GM19397 (cell line): ENCODE measurements at regions not wholly inside any gene's neighbourhood (a gene's known extent, or its start where the extent isn't known, plus 50 kb on each side); places are given as distances from the start of the nearest gene placed in this dataset.

Experiments
- ATAC-seq: cut with Tn5 transposase; IDR thresholded peaks from one replicate; pipeline ENCODE4 v1.9.1; 2021; ENCODE audit warnings: mild to moderate bottlenecking, moderate library complexity; ENCODE audit not compliant: unreplicated experiment

GRCh38 chr11:116276051-116277044 lies 496.4 kb downstream of the BUD13 start:
- ATAC-seq: peak; percentile 84

- ATAC-seq: no peak
Measured at GRCh38 chr11:116275635-116276034, 497.2 kb downstream of the BUD13 start.

- no peak for ATAC-seq
Measured at GRCh38 chr11:116274521-116274920, 498.3 kb downstream of the BUD13 start.

DNA sequence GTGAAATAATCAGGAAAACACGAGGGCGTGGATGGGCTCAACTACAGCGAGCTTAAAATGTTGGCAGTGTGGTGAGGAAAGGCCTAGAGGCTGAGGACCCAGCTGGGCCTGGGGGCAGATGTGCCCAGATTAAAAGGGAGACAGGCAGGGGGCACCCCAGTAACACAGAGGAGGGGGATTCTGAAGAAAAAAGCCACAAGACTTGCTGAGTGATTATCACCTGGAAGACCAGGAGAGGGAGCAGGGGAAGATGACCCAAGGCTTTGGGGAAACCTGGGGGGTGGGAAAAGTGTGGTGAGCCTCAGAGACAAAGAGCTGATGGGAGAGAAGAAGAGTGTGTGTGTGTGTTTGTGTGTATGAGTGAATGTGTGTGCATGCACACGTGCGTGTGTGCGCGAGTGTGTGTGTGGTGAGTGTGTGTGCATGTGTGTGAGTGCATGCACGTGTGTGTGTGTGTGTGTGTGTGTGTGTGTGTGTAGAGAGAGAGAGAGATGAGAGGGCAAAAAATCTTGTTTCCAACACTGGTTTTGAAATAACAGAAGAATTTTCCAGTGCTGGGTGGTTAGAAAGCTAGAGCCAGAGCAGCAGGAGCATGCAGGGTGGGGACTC lies 500.5 kb downstream of the BUD13 start:
- no peak for ATAC-seq

- ATAC-seq: no peak
Measured at GRCh38 chr11:116271479-116271878, 501.3 kb downstream of the BUD13 start.

- no peak for ATAC-seq
Measured at GRCh38 chr11:116267146-116267545, 505.6 kb downstream of the BUD13 start.

DNA sequence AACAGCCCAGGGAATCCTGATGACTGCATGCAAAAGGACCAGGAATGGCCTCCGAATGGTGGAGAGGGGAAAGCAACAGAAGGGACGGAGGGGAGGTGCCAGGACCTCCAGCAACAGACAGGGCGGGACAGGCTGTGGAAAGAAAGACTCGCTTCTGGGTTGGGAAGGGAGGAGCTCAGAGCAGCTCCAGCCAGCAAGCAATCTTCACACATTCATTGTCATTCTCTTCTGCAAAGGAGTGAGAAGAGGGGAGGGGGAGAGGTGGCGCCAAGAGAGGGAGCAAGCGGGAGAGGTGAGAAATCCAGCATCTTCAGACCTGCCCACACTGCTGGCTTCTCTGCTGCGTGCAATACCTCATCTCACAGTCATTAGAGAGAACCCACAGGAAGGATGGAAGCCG lies 509.0 kb downstream of the BUD13 start:
- no peak for ATAC-seq

DNA sequence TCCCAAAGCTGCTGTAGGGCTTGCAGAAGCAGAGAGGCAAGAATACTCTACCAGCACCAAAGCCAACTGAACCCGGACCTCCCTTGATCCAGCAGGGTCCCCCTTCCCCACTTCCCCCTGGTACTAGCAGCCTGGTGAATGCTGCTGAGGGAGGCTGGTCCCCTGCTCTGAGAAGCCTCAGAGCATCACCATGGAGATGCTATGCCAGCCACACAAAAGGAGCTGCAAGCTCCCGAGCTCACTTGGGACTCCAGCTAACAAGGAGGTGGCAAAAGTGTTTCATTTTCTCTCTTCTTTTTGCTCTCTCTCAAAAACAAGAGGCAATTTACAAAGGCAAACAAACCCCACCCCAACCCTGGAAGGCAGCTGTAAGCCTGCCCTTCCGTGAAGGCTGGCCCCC lies 509.8 kb downstream of the BUD13 start:
- no peak for ATAC-seq

DNA sequence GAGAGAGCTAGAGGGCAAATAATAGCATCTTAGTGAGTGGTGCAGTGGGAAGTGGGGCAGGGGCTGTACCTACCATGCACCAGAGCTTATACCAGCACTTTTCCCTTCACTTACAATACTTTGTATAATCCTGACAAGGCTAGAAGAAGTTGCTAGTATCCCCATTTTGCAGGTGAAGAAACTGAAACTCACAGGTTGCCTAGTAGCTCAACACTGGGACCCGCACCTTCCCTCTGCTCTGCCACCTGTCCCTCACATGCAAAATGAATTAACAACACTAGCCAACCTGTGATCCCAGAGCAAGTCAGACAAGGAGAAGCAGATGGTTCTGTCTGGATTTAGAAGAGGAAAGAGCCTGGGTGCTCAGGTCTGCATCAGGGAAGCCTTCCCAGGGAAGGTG lies 510.4 kb downstream of the BUD13 start:
- no peak for ATAC-seq

DNA sequence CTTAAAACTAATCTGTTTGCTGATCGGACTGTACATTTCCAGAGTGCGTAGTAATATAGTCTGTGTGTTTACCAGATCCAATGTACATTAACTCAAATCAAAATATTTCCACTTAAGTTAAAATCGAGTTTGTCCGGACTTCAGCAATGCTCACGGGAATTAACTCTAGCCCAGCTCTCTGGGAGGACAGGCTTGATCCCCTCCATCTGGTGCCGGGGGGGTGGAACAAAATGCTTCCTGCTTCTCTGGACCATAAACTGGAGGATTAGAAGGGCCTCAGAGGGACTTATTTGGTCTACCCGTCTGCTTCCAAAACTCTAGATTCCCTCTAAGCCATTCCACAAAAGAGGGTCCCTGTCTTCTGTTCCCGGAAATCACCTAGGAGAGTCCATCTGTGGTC lies 511.2 kb downstream of the BUD13 start:
- no peak for ATAC-seq

DNA sequence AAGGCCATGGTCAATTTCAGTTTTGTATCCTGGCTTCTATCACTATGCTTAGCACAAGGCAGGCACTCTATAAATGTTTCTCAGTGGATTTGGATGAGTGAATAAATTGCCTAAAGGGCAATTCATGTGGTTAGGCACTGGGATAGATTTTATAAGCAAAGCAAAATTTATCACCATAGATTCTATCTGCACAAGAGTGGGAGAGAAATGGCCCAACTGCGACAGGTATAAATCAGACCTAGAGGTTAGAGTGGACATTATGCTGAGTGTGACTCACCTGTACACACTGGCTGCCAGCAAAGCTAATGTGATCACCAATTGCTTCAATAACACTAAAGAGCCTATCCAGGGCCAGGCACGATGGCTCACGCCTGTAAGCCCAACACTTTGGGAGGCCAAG lies 514.0 kb downstream of the BUD13 start:
- ATAC-seq: no peak

DNA sequence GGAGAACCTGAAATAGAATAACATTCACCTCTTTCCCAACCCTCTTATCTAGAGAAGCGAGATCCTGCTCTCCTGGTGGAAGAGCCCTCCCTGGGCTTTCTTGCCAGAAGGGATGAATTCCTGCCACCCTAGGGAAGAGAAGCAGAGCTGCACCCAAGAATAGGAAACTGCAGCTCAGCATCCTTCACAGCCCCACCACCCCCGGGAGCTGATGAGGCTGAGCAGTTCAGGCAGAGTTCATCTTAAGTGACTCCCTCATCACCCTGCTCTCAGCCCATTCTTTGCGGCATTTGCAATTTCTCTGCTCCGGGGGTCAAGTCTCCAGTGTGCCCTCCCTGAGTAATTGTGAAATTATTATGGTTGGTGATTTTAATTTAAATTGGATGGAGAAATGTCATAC lies 514.9 kb downstream of the BUD13 start:
- ATAC-seq: no peak

DNA sequence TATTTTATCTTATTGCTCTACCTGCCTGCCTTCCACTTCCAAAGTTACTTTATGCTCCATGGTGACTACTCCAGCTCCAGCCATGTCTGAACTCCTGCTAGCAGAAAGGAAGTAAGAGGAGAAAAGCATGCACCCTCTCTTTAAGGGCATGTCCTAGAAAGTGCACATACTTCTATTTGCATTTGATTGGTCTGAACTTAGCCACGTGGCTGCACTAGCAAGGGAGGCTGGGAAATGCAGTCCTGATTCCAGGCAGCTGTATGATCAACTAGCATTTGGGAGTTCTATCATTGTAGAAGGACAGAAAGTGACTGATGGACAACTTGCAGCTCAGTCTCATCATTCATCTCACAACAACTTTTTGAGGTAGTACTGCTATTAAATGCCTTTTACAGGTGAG lies 515.7 kb downstream of the BUD13 start:
- no peak for ATAC-seq

- ATAC-seq: no peak
Measured at GRCh38 chr11:116256215-116256614, 516.6 kb downstream of the BUD13 start.

DNA sequence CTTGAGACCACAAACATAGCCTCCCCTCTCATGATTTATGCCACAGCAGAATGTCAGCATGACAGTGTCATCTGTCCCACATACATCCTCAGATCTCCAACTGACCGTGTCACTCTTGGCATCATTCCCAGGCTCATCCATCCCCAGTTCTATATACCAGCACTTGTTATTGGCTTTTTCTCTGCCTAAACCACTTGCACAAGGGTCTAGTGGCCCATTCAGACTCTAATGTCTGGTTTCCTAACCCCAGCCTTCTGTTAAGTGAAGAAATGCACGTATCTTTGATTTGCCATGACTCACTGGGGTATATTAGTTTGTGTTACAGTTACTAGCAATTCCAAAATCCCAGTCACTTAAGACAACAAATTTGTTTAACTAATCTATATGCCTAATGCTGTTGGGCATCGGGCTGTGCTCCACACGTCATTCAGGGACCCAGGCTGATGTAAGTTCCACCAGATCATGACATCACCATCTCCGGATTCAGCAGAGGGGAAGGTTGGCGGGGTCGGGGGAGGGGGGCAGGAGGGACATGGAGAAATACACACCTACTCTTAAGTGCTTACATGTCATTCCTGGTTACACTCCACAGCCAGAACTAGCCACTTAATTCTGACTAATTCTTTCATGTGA lies 517.4 kb downstream of the BUD13 start:
- ATAC-seq: no peak

- no peak for ATAC-seq
Measured at GRCh38 chr11:116250155-116250554, 522.6 kb downstream of the BUD13 start.

GRCh38 chr11:116249561-116249960 lies 523.2 kb downstream of the BUD13 start:
- ATAC-seq: no peak

- ATAC-seq: no peak
Measured at GRCh38 chr11:116244889-116245288, 527.9 kb downstream of the BUD13 start.

DNA sequence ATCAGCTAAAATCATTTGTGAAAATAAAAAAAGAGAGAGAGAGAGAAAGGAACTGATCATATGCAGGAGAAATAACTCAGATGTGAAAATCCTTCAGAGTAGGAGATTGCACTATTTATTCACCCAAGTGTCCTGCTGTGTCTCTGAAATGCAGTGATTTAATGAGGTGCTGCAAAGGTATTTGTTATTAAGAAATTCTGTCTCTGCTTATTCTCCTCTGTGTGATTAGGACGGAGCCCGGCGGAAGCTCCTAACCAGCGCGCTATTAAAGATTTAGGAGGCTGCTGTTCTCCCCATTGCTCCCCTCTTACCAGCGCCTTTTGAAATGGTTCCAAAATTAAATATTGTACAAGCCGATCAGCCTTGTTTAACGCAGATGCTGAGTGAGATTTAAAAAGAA lies 528.3 kb downstream of the BUD13 start:
- ATAC-seq: no peak

DNA sequence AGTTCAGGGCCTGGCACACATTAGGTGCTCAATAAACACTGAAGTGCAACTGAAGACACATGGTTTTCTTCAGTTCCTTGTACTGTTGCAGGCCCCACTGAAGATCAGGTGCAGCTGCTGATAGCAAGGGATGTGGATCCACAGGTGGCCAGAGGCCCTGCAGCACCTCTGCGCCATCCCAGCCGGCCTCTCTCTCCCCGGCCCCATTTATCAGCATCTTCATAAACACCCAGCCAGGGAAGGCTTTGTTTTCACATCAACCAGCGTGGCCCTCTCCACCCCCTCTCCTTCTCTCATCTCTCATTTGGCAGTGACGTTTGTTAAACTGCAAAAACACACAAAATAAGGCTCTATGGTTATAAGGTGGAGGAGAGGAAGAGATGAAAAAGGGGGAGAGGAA lies 528.8 kb downstream of the BUD13 start:
- ATAC-seq: no peak

DNA sequence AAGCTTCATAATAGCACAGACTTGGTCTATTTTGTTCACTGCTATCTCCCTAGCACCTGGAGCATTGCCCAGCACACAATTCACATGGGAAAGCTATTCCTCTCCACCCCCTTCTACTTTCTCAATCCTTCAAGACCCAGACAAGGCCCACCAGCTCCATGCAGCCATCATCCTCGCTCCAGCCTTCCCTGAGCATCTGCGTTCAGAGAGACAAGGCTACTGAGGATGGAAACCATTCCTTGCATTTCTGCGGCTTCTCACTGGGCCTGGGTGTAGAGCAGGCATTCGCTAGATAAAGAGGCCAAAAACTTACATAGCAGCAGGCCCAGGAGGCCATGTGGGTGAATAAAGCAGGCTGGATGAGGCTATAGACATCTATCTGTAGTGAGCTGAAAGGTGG lies 530.8 kb downstream of the BUD13 start:
- no peak for ATAC-seq

- no peak for ATAC-seq
Measured at GRCh38 chr11:116240710-116241109, 532.1 kb downstream of the BUD13 start.
